MM.1S (cell line): ENCODE measurements at regions not wholly inside any gene's neighbourhood (a gene's known extent, or its start where the extent isn't known, plus 50 kb on each side); places are given as distances from the start of the nearest gene placed in this dataset.

Source experiments
- DNase-seq: peaks from one replicate; pipeline ENCODE4 v3.0.0-alpha.2; 2015
- H2AFZ ChIP-seq: fragments of 300-600 bp; sonication (generic); 2 replicates; pipeline ENCODE4 v1.6.0; 2016; ENCODE audit warnings: antibody characterized with exemption, low read length
- H3F3A ChIP-seq: fragments of 300-600 bp; sonication (generic); 2 replicates; pipeline ENCODE4 v1.6.1; 2016; ENCODE audit warnings: mild to moderate bottlenecking, antibody characterized with exemption, low read length, moderate library complexity, mixed read lengths; ENCODE audit not compliant: insufficient read depth
- H3K27ac ChIP-seq: fragments of 300-600 bp; sonication (generic); 2 replicates; pipeline ENCODE4 v1.5.1; 2016; ENCODE audit warnings: mild to moderate bottlenecking, low read length
- H3K27me3 ChIP-seq: fragments of 300-600 bp; sonication (generic); replicated peaks from 2 replicates; pipeline ENCODE4 v1.6.0; 2016; ENCODE audit warnings: low read length; ENCODE audit not compliant: insufficient read depth
- H3K36me3 ChIP-seq: fragments of 300-600 bp; sonication (generic); replicated peaks from 2 replicates; pipeline ENCODE4 v1.6.1; 2016; ENCODE audit warnings: mild to moderate bottlenecking, low read length, mixed read lengths; ENCODE audit not compliant: insufficient read depth
- H3K4me1 ChIP-seq: fragments of 300-600 bp; sonication (generic); 2 replicates; pipeline ENCODE4 v1.6.1; 2016; ENCODE audit warnings: low read length, mixed read lengths
- H3K4me2 ChIP-seq: fragments of 300-600 bp; sonication (generic); 2 replicates; pipeline ENCODE4 v1.6.0; 2016; ENCODE audit warnings: low read depth, low read length
- H3K4me3 ChIP-seq: fragments of 300-600 bp; sonication (generic); 2 replicates; pipeline ENCODE4 v1.5.1; 2016; ENCODE audit warnings: low read length, mixed read lengths
- H3K79me2 ChIP-seq: fragments of 300-600 bp; sonication (generic); 2 replicates; pipeline ENCODE4 v1.6.1; 2016; ENCODE audit warnings: mixed run types, low read length, mixed read lengths
- H3K9ac ChIP-seq: fragments of 300-600 bp; sonication (generic); 2 replicates; pipeline ENCODE4 v1.6.1; 2016; ENCODE audit warnings: low read length, mixed read lengths
- H3K9me2 ChIP-seq: fragments of 300-600 bp; sonication (generic); replicated peaks from 2 replicates; pipeline ENCODE4 v1.6.1; 2016; ENCODE audit warnings: mild to moderate bottlenecking, low read length, mixed read lengths; ENCODE audit not compliant: insufficient read depth
- H3K9me3 ChIP-seq: fragments of 300-600 bp; sonication (generic); replicated peaks from 2 replicates; pipeline ENCODE4 v1.6.1; 2016; ENCODE audit warnings: mild to moderate bottlenecking, low read length, mixed read lengths; ENCODE audit not compliant: insufficient read depth
- H4K20me1 ChIP-seq: fragments of 300-600 bp; sonication (generic); 2 replicates; pipeline ENCODE4 v1.6.1; 2016; ENCODE audit warnings: mild to moderate bottlenecking, low read length, moderate library complexity, mixed read lengths; ENCODE audit not compliant: insufficient read depth
- EZH2 ChIP-seq: fragments of 300-600 bp; sonication (generic); optimal IDR thresholded peaks from 2 replicates; pipeline ENCODE3; 2017; ENCODE audit warnings: low read depth, mild to moderate bottlenecking, antibody characterized with exemption, low read length, mixed read lengths
- EZH2phosphoT487 ChIP-seq: fragments of 300-600 bp; sonication (generic); IDR thresholded peaks from 2 replicates; pipeline ENCODE4 v1.6.1; 2018; ENCODE audit warnings: antibody characterized with exemption, low read length
- TF ChIP-seq, protein P1 (sequence below): fragments of 300-600 bp; sonication (generic); IDR thresholded peaks from 2 replicates; pipeline ENCODE4 v1.5.1; 2016; ENCODE audit warnings: antibody characterized with exemption, low read length, mixed read lengths

DNA sequence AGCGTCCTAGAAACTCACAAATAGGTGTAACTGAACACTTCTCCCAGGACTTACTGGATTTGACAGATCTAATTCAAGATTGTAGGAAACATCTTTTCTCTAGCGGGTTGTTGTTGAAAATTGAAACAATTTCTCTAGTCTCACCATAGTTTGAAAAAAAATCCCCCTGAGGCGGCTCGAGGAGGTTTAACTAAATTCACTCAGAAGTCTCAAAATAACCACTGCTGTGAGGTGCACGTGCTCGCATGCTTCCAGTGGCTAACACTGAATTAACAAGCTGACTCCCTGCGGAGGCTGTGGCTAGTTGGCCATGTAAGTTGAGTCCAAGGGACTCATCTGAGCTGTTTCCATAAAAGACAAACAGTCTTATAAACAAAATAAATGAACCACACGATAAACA is 503.9 kb downstream of the OCA2 start:
- H3K27me3 ChIP-seq = no peaks in the 10 kb centered on the region
- H3K4me2 ChIP-seq = no peak overlapping the region
- no peaks in the 10 kb centered on the region for H3F3A ChIP-seq
- H4K20me1 ChIP-seq = no peaks in the 10 kb centered on the region
- no peak overlapping the region for H3K9ac ChIP-seq
- no peak overlapping the region for H3K4me3 ChIP-seq
- H3K9me3 ChIP-seq = no peaks in the 10 kb centered on the region
- H3K27ac ChIP-seq = no peak overlapping the region
- no peak for DNase-seq
- no peaks in the 10 kb centered on the region for H3K36me3 ChIP-seq
- H2AFZ ChIP-seq = no peak overlapping the region
- no peak for TF ChIP-seq EZH2phosphoT487
- TF ChIP-seq EZH2 = no peak
- TF ChIP-seq, protein P1, sequence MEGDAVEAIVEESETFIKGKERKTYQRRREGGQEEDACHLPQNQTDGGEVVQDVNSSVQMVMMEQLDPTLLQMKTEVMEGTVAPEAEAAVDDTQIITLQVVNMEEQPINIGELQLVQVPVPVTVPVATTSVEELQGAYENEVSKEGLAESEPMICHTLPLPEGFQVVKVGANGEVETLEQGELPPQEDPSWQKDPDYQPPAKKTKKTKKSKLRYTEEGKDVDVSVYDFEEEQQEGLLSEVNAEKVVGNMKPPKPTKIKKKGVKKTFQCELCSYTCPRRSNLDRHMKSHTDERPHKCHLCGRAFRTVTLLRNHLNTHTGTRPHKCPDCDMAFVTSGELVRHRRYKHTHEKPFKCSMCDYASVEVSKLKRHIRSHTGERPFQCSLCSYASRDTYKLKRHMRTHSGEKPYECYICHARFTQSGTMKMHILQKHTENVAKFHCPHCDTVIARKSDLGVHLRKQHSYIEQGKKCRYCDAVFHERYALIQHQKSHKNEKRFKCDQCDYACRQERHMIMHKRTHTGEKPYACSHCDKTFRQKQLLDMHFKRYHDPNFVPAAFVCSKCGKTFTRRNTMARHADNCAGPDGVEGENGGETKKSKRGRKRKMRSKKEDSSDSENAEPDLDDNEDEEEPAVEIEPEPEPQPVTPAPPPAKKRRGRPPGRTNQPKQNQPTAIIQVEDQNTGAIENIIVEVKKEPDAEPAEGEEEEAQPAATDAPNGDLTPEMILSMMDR = no peak
- no peaks in the 10 kb centered on the region for H3K79me2 ChIP-seq
- no peaks in the 10 kb centered on the region for H3K9me2 ChIP-seq
- 0 out of 2 replicates have a peak, but pooled peaks cover 7% of the 10 kb centered on the region for H3K4me1 ChIP-seq

DNA sequence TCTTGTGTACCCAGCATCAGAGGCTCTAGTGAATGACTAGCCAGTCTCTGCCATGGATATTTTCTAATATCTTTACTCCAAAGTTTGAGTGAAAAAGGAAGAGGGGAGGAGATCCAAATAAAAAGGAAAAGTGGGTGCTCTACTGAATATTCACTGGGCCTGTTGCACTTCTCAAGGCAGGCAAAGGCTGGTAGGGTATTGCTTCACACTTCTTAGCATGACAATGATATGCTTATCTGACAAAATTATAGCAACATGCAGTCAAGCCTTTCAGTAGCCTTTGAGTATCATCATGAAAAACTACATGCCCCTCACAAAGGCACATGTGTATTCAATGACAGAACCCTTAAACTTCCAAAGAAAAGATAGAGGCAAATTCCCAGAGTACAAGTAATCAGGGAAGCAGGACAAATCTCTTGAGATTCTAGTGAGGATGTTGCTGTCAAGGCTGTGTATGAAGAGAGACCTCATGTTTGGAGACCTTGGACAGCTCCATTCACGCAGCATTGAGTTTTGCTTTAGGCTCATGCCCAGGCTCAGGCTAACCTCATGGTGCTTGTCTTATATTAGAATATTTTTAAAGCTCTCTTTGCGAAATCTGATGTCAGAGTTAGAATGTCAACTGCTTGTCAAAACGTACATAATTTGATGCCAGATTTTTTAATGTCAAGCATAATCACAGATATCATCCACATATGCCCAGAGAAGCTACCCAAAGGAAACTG is 506.9 kb downstream of the OCA2 start:
- H3K4me2 ChIP-seq = no peak overlapping the region
- DNase-seq = peak; percentile 53
- TF ChIP-seq, protein P1 = no peak
- TF ChIP-seq EZH2 = no peak
- peak overlapping the region; percentile 1; the same call in 1 of the 2 replicates for H3K27ac ChIP-seq
- H3K4me1 ChIP-seq = peaks cover 18% of the 10 kb centered on the region
- peaks cover 10% of the 10 kb centered on the region for H3F3A ChIP-seq
- H3K79me2 ChIP-seq = no peaks in the 10 kb centered on the region
- no peak overlapping the region for H2AFZ ChIP-seq
- no peak overlapping the region for H3K4me3 ChIP-seq
- H3K9me3 ChIP-seq = no peaks in the 10 kb centered on the region
- H3K27me3 ChIP-seq = no peaks in the 10 kb centered on the region
- no peaks in the 10 kb centered on the region for H3K9me2 ChIP-seq
- H4K20me1 ChIP-seq = no peaks in the 10 kb centered on the region
- no peak overlapping the region for H3K9ac ChIP-seq
- H3K36me3 ChIP-seq = no peaks in the 10 kb centered on the region
